WTC11 (cell line): ENCODE measurements at regions not wholly inside any gene's neighbourhood (a gene's known extent, or its start where the extent isn't known, plus 50 kb on each side); places are given as distances from the start of the nearest gene placed in this dataset.

ENCODE experiments used
- ATAC-seq: fragments of 200-7000 bp; cut with Tn5 transposase; 2 replicates; pipeline ENCODE4 v1.10.0; 2021; ENCODE audit warnings: mild to moderate bottlenecking, moderate library complexity
- CTCF ChIA-PET: fragments of 300-600 bp; sonication (Branson Sonifier 250); formaldehyde crosslinking; loops from one replicate; lab custom pipeline; 2021; ENCODE audit warnings: antibody characterized with exemption; lab: Charles Lee
- POLR2A ChIA-PET: fragments of 350-600 bp; sonication (Branson Sonifier 250); formaldehyde crosslinking; loops from one replicate; lab custom pipeline; 2021; ENCODE audit warnings: antibody characterized with exemption; lab: Charles Lee
- DNase-seq: peaks from one replicate; pipeline ENCODE4 v3.0.0; 2021; ENCODE audit warnings: low spot score
- H3K27ac Mint-ChIP-seq: 2 replicates; pipeline ENCODE4 v1.8.0; 2021; ENCODE audit warnings: mixed read lengths
- H3K27me3 Mint-ChIP-seq: 2 replicates; pipeline ENCODE4 v1.8.0; 2021; ENCODE audit warnings: low read depth, mild to moderate bottlenecking, moderate library complexity, mixed read lengths
- H3K36me3 Mint-ChIP-seq: 2 replicates; pipeline ENCODE4 v1.8.0; 2021; ENCODE audit warnings: mixed read lengths
- H3K4me1 Mint-ChIP-seq: 2 replicates; pipeline ENCODE4 v1.8.0; 2022; ENCODE audit warnings: mixed read lengths
- H3K4me3 Mint-ChIP-seq: 2 replicates; pipeline ENCODE4 v1.8.0; 2021; ENCODE audit warnings: mild to moderate bottlenecking, moderate library complexity, mixed read lengths
- H3K9me3 Mint-ChIP-seq: 2 replicates; pipeline ENCODE4 v1.8.0; 2021; ENCODE audit warnings: mixed read lengths
- ATF1 ChIP-seq: sonication (generic); formaldehyde crosslinking; IDR thresholded peaks from 2 replicates; pipeline ENCODE4 v1.8.1; 2023; ENCODE audit warnings: mild to moderate bottlenecking, moderate library complexity, missing genetic modification reagents
- CREB1 ChIP-seq: sonication (generic); formaldehyde crosslinking; IDR thresholded peaks from 2 replicates; pipeline ENCODE4 v1.8.0; 2023; ENCODE audit warnings: mild to moderate bottlenecking, missing genetic modification reagents
- ESRRA ChIP-seq: sonication (generic); formaldehyde crosslinking; IDR thresholded peaks from 2 replicates; pipeline ENCODE4 v1.8.1; 2022; ENCODE audit warnings: mild to moderate bottlenecking, missing genetic modification reagents, borderline replicate concordance
- FOXJ3 ChIP-seq: sonication (generic); formaldehyde crosslinking; IDR thresholded peaks from 2 replicates; pipeline ENCODE4 v1.9.0; 2021; ENCODE audit warnings: missing genetic modification reagents, mild to moderate bottlenecking, borderline replicate concordance
- GTF2I ChIP-seq: fragments of 250-450 bp; sonication (Bioruptor Pico); conservative IDR thresholded peaks from 2 replicates; pipeline ENCODE4 v1.4.0; 2021; ENCODE audit warnings: mild to moderate bottlenecking
- NR1H2 ChIP-seq: sonication (generic); formaldehyde crosslinking; IDR thresholded peaks from 2 replicates; pipeline ENCODE4 v1.9.0; 2021; ENCODE audit warnings: mild to moderate bottlenecking, moderate library complexity, missing genetic modification reagents
- NR2C2 ChIP-seq: sonication (generic); formaldehyde crosslinking; IDR thresholded peaks from 2 replicates; pipeline ENCODE4 v1.8.0; 2022; ENCODE audit warnings: mild to moderate bottlenecking, missing genetic modification reagents
- TCF7 ChIP-seq: sonication (generic); formaldehyde crosslinking; IDR thresholded peaks from 2 replicates; pipeline ENCODE4 v1.8.0; 2022; ENCODE audit warnings: mild to moderate bottlenecking, low read depth, missing genetic modification reagents, moderate library complexity
- TEAD4 ChIP-seq: sonication (generic); formaldehyde crosslinking; IDR thresholded peaks from 2 replicates; pipeline ENCODE4 v1.8.0; 2022; ENCODE audit warnings: mild to moderate bottlenecking, missing genetic modification reagents
- ZNF219 ChIP-seq: sonication (generic); formaldehyde crosslinking; IDR thresholded peaks from 2 replicates; pipeline ENCODE4 v1.8.0; 2023; ENCODE audit warnings: missing genetic modification reagents, mild to moderate bottlenecking, borderline replicate concordance
- ZNF317 ChIP-seq: sonication (generic); formaldehyde crosslinking; IDR thresholded peaks from 2 replicates; pipeline ENCODE4 v1.8.1; 2023; ENCODE audit warnings: low read depth, mild to moderate bottlenecking, moderate library complexity, missing genetic modification reagents, borderline replicate concordance
- ZNF671 ChIP-seq: fragments of 250-450 bp; sonication (Bioruptor Pico); IDR thresholded peaks from 2 replicates; pipeline ENCODE4 v1.8.0; 2021; ENCODE audit warnings: mild to moderate bottlenecking
- TF ChIP-seq, protein P1 (sequence below): sonication (generic); formaldehyde crosslinking; IDR thresholded peaks from 2 replicates; pipeline ENCODE4 v1.8.1; 2023; ENCODE audit warnings: mild to moderate bottlenecking, missing genetic modification reagents
- TF ChIP-seq, protein P2 (sequence below): fragments of 250-450 bp; sonication (Bioruptor Pico); IDR thresholded peaks from 2 replicates; pipeline ENCODE4 v1.9.0; 2021; ENCODE audit warnings: moderate library complexity, mild to moderate bottlenecking, inconsistent platforms, borderline replicate concordance
- TF ChIP-seq, protein P3 (sequence below): sonication (generic); formaldehyde crosslinking; IDR thresholded peaks from 2 replicates; pipeline ENCODE4 v1.8.1; 2023; ENCODE audit warnings: mild to moderate bottlenecking, missing genetic modification reagents, moderate library complexity
- TF ChIP-seq, protein P4 (sequence below): sonication (generic); formaldehyde crosslinking; IDR thresholded peaks from 2 replicates; pipeline ENCODE4 v1.8.0; 2022; ENCODE audit warnings: mild to moderate bottlenecking, missing genetic modification reagents
- TF ChIP-seq, protein P5 (sequence below): sonication (generic); formaldehyde crosslinking; IDR thresholded peaks from 2 replicates; pipeline ENCODE4 v1.8.1; 2022; ENCODE audit warnings: missing genetic modification reagents, borderline replicate concordance
- TF ChIP-seq, protein P6 (sequence below): fragments of 200-600 bp; IDR thresholded peaks from 2 replicates; pipeline ENCODE4 v1.8.0; 2022; ENCODE audit warnings: antibody characterized with exemption
- TF ChIP-seq, protein P7 (sequence below): sonication (generic); formaldehyde crosslinking; IDR thresholded peaks from 2 replicates; pipeline ENCODE4 v1.8.1; 2022; ENCODE audit warnings: mild to moderate bottlenecking, missing genetic modification reagents, moderate library complexity, borderline replicate concordance

DNA sequence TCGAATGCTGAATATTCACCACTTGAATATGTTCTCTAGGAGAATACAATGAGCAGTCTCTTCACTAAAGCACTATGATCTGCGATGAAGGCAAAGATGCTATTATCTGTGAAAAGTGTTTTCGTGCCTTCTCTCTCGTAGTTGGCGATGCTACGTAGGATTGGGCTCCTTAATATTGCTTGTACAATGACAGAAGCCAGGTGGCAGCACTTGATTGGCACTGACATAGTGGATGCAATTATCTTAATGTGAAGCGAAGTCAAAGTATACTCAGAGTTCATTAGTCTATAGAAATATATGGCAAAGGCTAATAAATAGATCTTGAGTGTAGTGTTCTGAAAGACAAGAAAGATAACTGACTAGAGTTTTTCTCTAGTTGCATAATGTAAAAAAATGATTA lies 1135.7 kb upstream of the AGA start:
- CTCF ChIA-PET: interaction anchor here (0.6 to 1.1 kb wide), 3 partner anchors 10 to 730 kb away, joined by 3 to 4 read pairs (median 4); no protein-coding TSS in a partner anchor
- TF ChIP-seq CREB1 (CRISPR knock-in tag) (no peak), ZNF219 (CRISPR knock-in tag) (no peak), NR1H2 (CRISPR knock-in tag) (no peak), TCF7 (CRISPR knock-in tag) (no peak), ESRRA (CRISPR knock-in tag) (no peak), ATF1 (CRISPR knock-in tag) (no peak)
- TF ChIP-seq, protein P1, sequence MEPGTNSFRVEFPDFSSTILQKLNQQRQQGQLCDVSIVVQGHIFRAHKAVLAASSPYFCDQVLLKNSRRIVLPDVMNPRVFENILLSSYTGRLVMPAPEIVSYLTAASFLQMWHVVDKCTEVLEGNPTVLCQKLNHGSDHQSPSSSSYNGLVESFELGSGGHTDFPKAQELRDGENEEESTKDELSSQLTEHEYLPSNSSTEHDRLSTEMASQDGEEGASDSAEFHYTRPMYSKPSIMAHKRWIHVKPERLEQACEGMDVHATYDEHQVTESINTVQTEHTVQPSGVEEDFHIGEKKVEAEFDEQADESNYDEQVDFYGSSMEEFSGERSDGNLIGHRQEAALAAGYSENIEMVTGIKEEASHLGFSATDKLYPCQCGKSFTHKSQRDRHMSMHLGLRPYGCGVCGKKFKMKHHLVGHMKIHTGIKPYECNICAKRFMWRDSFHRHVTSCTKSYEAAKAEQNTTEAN: no peak
- TF ChIP-seq, protein P2, sequence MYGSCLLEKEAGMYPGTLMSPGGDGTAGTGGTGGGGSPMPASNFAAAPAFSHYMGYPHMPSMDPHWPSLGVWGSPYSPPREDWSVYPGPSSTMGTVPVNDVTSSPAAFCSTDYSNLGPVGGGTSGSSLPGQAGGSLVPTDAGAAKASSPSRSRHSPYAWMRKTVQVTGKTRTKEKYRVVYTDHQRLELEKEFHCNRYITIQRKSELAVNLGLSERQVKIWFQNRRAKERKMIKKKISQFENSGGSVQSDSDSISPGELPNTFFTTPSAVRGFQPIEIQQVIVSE: no peak
- TF ChIP-seq, protein P3, sequence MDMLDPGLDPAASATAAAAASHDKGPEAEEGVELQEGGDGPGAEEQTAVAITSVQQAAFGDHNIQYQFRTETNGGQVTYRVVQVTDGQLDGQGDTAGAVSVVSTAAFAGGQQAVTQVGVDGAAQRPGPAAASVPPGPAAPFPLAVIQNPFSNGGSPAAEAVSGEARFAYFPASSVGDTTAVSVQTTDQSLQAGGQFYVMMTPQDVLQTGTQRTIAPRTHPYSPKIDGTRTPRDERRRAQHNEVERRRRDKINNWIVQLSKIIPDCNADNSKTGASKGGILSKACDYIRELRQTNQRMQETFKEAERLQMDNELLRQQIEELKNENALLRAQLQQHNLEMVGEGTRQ (CRISPR knock-in tag): no peak
- Mint-ChIP-seq H3K27ac (no peak overlapping the region), H3K4me1 (peaks cover 8% of the 10 kb centered on the region), H3K4me3 (no peak overlapping the region), H3K27me3 (no peaks in the 10 kb centered on the region), H3K9me3 (peaks cover 4% of the 10 kb centered on the region; the same call in 1 of the 2 replicates), H3K36me3 (no peaks in the 10 kb centered on the region)
- 0 out of 2 replicates have a peak, but pooled peaks have one; percentile 61 for ATAC-seq
- DNase-seq: no peak
- POLR2A ChIA-PET: no interaction called here

DNA sequence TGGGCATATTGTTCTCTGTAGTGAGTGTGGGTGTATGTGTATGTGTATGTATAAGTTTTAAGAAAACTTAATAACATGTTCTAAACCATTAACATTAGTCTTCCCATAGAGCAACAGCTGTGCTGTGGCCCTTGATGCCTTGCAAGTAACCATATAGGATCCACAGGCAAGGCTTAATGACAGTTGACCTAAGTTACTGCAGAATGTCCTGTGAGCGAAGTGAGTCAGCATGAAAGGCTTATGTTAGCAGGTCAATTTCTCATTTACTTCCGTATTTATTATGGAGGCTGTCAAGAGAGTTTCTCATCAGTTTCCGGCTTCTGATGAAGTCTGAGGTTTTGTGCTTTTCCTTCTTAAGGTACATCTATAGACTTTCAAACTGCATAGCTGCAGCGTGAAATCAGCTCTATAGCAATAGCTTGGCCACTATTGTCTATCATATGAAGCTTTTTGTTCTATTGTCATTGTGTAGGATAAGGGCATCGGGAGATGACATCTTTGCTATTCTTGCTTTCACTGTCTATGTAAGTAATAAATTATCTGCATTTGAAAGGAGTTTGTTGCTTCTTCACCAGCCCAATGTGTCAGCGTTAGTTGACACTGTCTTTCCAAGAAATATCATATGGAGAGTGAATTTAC lies 1153.4 kb upstream of the AGA start:
- no peak for ATAC-seq
- H3K4me1 Mint-ChIP-seq: no peaks in the 10 kb centered on the region
- CTCF ChIA-PET: no interaction called here
- DNase-seq: no peak
- H3K36me3 Mint-ChIP-seq: peaks cover 10% of the 10 kb centered on the region; the same call in 1 of the 2 replicates
- no peaks in the 10 kb centered on the region for H3K27me3 Mint-ChIP-seq
- no peak overlapping the region for H3K4me3 Mint-ChIP-seq
- no peak overlapping the region for H3K27ac Mint-ChIP-seq
- POLR2A ChIA-PET: no interaction called here
- H3K9me3 Mint-ChIP-seq: peaks cover 20% of the 10 kb centered on the region
- no peak for TF ChIP-seq GTF2I (CRISPR knock-in tag)

DNA sequence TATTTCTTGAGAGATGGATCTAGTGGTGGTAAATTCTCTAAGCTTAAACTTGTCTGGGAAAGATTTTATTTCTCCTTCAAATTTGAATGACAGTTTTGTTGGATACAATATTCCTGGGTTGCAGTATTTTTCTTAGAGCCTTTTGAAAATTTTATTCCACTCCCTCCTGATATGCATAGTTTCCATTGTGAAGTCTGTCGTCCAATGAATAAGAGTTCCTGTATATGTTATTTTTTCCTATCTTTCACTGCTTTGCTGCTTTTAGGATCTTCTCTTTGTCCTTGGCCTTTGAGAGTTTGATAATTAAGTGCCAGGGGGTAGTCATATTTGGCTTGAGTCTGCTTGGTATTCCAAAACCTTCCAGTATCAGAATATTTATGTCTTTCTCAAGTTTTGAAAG lies 1156.4 kb upstream of the AGA start:
- ATAC-seq: no peak
- no peak for DNase-seq
- peaks cover 17% of the 10 kb centered on the region for H3K9me3 Mint-ChIP-seq
- POLR2A ChIA-PET: no interaction called here
- no peak overlapping the region for H3K4me3 Mint-ChIP-seq
- CTCF ChIA-PET: interaction anchor here (0.6 to 1.2 kb wide), 2 partner anchors 709 to 1027 kb away, joined by 3 to 4 read pairs; no protein-coding TSS in a partner anchor
- peak; percentile 88 for TF ChIP-seq ZNF317 (CRISPR knock-in tag)
- no peak for TF ChIP-seq FOXJ3
- peaks cover 11% of the 10 kb centered on the region; the same call in 1 of the 2 replicates for H3K36me3 Mint-ChIP-seq
- H3K27ac Mint-ChIP-seq: no peak overlapping the region
- H3K27me3 Mint-ChIP-seq: no peaks in the 10 kb centered on the region
- H3K4me1 Mint-ChIP-seq: no peaks in the 10 kb centered on the region

DNA sequence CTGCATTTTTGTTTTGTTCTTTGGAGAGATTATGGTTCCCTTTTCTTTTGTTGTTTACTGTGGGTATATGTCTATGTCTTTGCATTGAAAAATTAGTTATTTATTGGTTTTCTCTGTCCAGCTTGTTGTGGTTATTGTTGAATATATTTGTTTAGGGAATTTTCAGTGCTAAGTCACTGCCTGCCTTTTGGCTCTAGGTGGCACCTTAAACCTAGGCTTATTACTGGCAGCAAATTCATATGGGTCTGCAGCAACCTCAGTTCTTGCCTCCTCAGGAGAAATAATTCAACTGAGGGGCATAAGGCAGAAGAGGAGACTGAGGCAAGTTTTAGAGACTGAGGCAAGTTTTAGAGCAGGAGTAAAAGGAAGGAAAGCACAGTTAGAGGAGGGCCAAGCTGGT lies 1157.3 kb upstream of the AGA start:
- Mint-ChIP-seq H3K36me3 (peaks cover 11% of the 10 kb centered on the region; the same call in 1 of the 2 replicates), H3K27ac (no peak overlapping the region), H3K4me3 (no peak overlapping the region), H3K4me1 (no peaks in the 10 kb centered on the region), H3K27me3 (no peaks in the 10 kb centered on the region), H3K9me3 (peaks cover 17% of the 10 kb centered on the region)
- ChIA-PET POLR2A (no interaction called here), CTCF (interaction anchor here (0.6 to 1.2 kb wide), 2 partner anchors 708 to 1026 kb away, joined by 3 to 4 read pairs; no protein-coding TSS in a partner anchor)
- ATAC-seq (peak; percentile 80), DNase-seq (no peak)
- TF ChIP-seq, protein P4, sequence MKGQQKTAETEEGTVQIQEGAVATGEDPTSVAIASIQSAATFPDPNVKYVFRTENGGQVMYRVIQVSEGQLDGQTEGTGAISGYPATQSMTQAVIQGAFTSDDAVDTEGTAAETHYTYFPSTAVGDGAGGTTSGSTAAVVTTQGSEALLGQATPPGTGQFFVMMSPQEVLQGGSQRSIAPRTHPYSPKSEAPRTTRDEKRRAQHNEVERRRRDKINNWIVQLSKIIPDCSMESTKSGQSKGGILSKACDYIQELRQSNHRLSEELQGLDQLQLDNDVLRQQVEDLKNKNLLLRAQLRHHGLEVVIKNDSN (CRISPR knock-in tag): no peak
- TF ChIP-seq, protein P2: no peak
- TF ChIP-seq, protein P5, sequence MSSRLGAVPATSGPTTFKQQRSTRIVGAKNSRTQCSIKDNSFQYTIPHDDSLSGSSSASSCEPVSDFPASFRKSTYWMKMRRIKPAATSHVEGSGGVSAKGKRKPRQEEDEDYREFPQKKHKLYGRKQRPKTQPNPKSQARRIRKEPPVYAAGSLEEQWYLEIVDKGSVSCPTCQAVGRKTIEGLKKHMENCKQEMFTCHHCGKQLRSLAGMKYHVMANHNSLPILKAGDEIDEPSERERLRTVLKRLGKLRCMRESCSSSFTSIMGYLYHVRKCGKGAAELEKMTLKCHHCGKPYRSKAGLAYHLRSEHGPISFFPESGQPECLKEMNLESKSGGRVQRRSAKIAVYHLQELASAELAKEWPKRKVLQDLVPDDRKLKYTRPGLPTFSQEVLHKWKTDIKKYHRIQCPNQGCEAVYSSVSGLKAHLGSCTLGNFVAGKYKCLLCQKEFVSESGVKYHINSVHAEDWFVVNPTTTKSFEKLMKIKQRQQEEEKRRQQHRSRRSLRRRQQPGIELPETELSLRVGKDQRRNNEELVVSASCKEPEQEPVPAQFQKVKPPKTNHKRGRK (CRISPR knock-in tag): no peak
- TF ChIP-seq, protein P6, sequence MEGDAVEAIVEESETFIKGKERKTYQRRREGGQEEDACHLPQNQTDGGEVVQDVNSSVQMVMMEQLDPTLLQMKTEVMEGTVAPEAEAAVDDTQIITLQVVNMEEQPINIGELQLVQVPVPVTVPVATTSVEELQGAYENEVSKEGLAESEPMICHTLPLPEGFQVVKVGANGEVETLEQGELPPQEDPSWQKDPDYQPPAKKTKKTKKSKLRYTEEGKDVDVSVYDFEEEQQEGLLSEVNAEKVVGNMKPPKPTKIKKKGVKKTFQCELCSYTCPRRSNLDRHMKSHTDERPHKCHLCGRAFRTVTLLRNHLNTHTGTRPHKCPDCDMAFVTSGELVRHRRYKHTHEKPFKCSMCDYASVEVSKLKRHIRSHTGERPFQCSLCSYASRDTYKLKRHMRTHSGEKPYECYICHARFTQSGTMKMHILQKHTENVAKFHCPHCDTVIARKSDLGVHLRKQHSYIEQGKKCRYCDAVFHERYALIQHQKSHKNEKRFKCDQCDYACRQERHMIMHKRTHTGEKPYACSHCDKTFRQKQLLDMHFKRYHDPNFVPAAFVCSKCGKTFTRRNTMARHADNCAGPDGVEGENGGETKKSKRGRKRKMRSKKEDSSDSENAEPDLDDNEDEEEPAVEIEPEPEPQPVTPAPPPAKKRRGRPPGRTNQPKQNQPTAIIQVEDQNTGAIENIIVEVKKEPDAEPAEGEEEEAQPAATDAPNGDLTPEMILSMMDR: no peak
- TF ChIP-seq, protein P7, sequence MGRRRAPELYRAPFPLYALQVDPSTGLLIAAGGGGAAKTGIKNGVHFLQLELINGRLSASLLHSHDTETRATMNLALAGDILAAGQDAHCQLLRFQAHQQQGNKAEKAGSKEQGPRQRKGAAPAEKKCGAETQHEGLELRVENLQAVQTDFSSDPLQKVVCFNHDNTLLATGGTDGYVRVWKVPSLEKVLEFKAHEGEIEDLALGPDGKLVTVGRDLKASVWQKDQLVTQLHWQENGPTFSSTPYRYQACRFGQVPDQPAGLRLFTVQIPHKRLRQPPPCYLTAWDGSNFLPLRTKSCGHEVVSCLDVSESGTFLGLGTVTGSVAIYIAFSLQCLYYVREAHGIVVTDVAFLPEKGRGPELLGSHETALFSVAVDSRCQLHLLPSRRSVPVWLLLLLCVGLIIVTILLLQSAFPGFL (CRISPR knock-in tag): no peak
- TF ChIP-seq NR2C2 (CRISPR knock-in tag) (no peak), ZNF671 (no peak), TEAD4 (CRISPR knock-in tag) (no peak), NR1H2 (CRISPR knock-in tag) (no peak)
